GM23248 (cell line): ENCODE measurements at regions not wholly inside any gene's neighbourhood (a gene's known extent, or its start where the extent isn't known, plus 50 kb on each side); places are given as distances from the start of the nearest gene placed in this dataset.

Source experiments
- DNase-seq: peaks from one replicate; pipeline ENCODE4 v3.0.0-alpha.2; 2015
- H2AFZ ChIP-seq: fragments of 200-600 bp; sonication (generic); 2 replicates; pipeline ENCODE4 v1.6.1; 2016; ENCODE audit warnings: antibody characterized with exemption
- H3F3A ChIP-seq: fragments of 200-600 bp; sonication (generic); 2 replicates; pipeline ENCODE4 v1.6.1; 2016; ENCODE audit warnings: mild to moderate bottlenecking, antibody characterized with exemption, mixed run types; ENCODE audit not compliant: insufficient read depth
- H3K27ac ChIP-seq: fragments of 200-600 bp; sonication (generic); 2 replicates; pipeline ENCODE4 v1.5.1; 2016; ENCODE audit warnings: mild to moderate bottlenecking
- H3K27me3 ChIP-seq: fragments of 200-600 bp; sonication (generic); replicated peaks from 2 replicates; pipeline ENCODE4 v1.6.1; 2016; ENCODE audit warnings: mild to moderate bottlenecking; ENCODE audit not compliant: insufficient read depth
- H3K36me3 ChIP-seq: fragments of 200-600 bp; sonication (generic); 2 replicates; pipeline ENCODE4 v1.6.1; 2016; ENCODE audit warnings: low read depth, mild to moderate bottlenecking
- H3K4me1 ChIP-seq: fragments of 200-600 bp; sonication (generic); 2 replicates; pipeline ENCODE4 v1.6.1; 2016; ENCODE audit warnings: mild to moderate bottlenecking; ENCODE audit not compliant: insufficient read depth
- H3K4me2 ChIP-seq: fragments of 200-600 bp; sonication (generic); one replicate; pipeline ENCODE4 v1.6.1; 2016; ENCODE audit warnings: mild to moderate bottlenecking; ENCODE audit not compliant: unreplicated experiment
- H3K4me3 ChIP-seq: fragments of 200-600 bp; sonication (generic); 2 replicates; pipeline ENCODE4 v1.5.1; 2016; ENCODE audit warnings: mild to moderate bottlenecking
- H3K79me2 ChIP-seq: fragments of 200-600 bp; sonication (generic); 2 replicates; pipeline ENCODE4 v1.6.1; 2016; ENCODE audit warnings: mild to moderate bottlenecking; ENCODE audit not compliant: insufficient read depth
- H3K9ac ChIP-seq: fragments of 200-600 bp; sonication (generic); 2 replicates; pipeline ENCODE4 v1.6.1; 2016; ENCODE audit warnings: mild to moderate bottlenecking
- H3K9me2 ChIP-seq: fragments of 200-600 bp; sonication (generic); 2 replicates; pipeline ENCODE4 v1.6.1; 2016; ENCODE audit warnings: mixed run types, mild to moderate bottlenecking, moderate library complexity; ENCODE audit not compliant: insufficient read depth
- H3K9me3 ChIP-seq: fragments of 200-600 bp; sonication (generic); one replicate; pipeline ENCODE4 v1.6.1; 2017; ENCODE audit warnings: low read depth
- H4K20me1 ChIP-seq: fragments of 200-600 bp; sonication (generic); 2 replicates; pipeline ENCODE4 v1.6.0; 2016; ENCODE audit not compliant: insufficient read depth
- EZH2 ChIP-seq: fragments of 200-600 bp; sonication (generic); IDR thresholded peaks from 2 replicates; pipeline ENCODE4 v1.6.1; 2018; ENCODE audit warnings: antibody characterized with exemption, mild to moderate bottlenecking; ENCODE audit not compliant: insufficient read depth, poor library complexity, severe bottlenecking
- EZH2phosphoT487 ChIP-seq: fragments of 200-600 bp; sonication (generic); IDR thresholded peaks from 2 replicates; pipeline ENCODE4 v1.6.1; 2018; ENCODE audit warnings: antibody characterized with exemption, moderate library complexity, mild to moderate bottlenecking, low read depth; ENCODE audit not compliant: insufficient read depth
- WGBS, 2 experiments: methylation state at CpG; one replicate each; pipeline ENCODE4 v1.1.6; 2015 to 2017; ENCODE audit warnings: low lambda C conversion rate in 2 of 2, low coverage in 1 of 2; ENCODE audit errors: missing lambda C conversion rate in 2 of 2; 5-methylcytosine and 5-hydroxymethylcytosine counted together
- in situ Hi-C: fragments of 300-500 bp; cut with MboI; formaldehyde crosslinking; loops from 2 replicates; pipeline ENCODE4 v1.15.0; 2020

DNA sequence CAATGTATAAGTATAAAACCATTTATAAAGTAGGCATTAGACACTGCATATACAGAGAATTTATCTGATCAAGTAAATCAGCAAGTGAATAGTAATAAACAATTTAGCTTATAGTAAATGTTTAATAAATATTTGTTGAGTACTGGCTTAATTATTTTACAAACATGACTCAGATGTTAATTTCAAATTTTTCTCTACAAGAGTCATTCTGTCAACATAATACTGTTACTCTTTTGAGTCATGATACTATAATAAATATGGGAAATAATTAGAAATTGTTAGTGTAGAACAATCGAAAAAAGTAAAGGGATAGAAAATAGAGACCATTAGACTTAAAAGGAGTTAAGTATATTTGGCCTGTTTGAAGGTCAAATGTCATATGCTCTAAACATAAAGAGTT is 133.6 kb upstream of the MC4R start:
- Histone ChIP-seq H3F3A (no peaks in the 10 kb centered on the region), H3K36me3 (no peaks in the 10 kb centered on the region), H3K9me2 (no peaks in the 10 kb centered on the region), H2AFZ (no peak overlapping the region), H3K4me1 (peaks cover 15% of the 10 kb centered on the region), H3K79me2 (no peaks in the 10 kb centered on the region), H3K9ac (no peak overlapping the region), H3K27ac (no peak overlapping the region), H3K4me3 (no peak overlapping the region), H3K4me2 (no peak overlapping the region), H3K9me3 (no peaks in the 10 kb centered on the region), H4K20me1 (no peaks in the 10 kb centered on the region), H3K27me3 (no peaks in the 10 kb centered on the region)
- in situ Hi-C loops = no loop called here
- TF ChIP-seq EZH2phosphoT487 (no peak), EZH2 (no peak)
- WGBS, 2 experiments = 67 to 92% methylated on average over 1 of the region's 1 CpG
- no peak for DNase-seq

DNA sequence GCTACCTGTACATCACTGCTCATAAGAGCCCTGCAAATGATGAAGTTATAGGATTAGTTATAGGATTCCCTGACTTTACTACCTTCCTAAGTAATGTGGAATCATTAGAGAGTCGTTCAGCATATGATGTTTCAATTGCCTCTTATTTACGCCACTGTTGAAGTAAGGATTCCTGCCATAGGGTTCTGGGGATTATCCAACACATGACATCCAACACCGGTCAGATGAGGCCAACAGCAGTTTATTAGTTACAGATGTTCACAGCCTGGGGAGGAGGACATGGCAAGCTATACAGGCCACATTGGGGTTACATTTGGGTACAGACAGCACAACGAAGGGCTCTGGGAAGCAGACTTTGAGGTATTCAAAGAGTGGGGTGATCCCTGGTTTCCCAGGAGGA is 134.1 kb upstream of the MC4R start:
- Histone ChIP-seq H4K20me1 (no peaks in the 10 kb centered on the region), H3K27ac (no peak overlapping the region), H3K9me2 (no peaks in the 10 kb centered on the region), H3K27me3 (no peaks in the 10 kb centered on the region), H3K79me2 (no peaks in the 10 kb centered on the region), H3K36me3 (no peaks in the 10 kb centered on the region), H3K9me3 (no peaks in the 10 kb centered on the region), H3K4me3 (no peak overlapping the region), H3K9ac (no peak overlapping the region), H3F3A (no peaks in the 10 kb centered on the region), H3K4me1 (peaks cover 10% of the 10 kb centered on the region; the same call in 1 of the 2 replicates), H2AFZ (no peak overlapping the region), H3K4me2 (no peak overlapping the region)
- peak; percentile 42 for DNase-seq
- in situ Hi-C loops = no loop called here
- 28 to 31% methylated on average over 4 of the region's 4 CpGs for WGBS, 2 experiments
- TF ChIP-seq EZH2phosphoT487 (no peak), EZH2 (no peak)

DNA sequence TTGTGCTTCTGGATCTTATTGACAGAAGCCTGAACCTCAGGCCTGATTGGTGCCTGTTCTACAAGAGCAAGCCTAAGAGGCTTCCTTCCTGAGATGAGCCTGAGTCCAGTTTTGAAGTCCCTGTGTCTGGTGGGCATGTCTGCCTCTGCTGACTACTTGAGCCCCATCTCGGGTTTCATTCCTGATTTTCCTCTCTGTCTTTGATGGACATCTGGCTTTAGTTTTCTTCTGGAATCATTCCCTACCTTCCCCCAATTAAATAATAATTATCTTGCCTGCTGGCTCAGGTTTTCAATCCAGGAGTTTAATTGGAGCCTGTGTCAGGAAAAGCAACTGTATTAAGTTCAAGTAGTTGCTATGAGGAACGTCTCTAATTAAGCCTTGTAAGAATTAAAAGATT is 135.5 kb upstream of the MC4R start:
- Histone ChIP-seq H3F3A (no peaks in the 10 kb centered on the region), H2AFZ (no peak overlapping the region), H3K9me2 (no peaks in the 10 kb centered on the region), H3K4me2 (no peak overlapping the region), H3K9me3 (no peaks in the 10 kb centered on the region), H3K36me3 (no peaks in the 10 kb centered on the region), H3K27ac (no peak overlapping the region), H3K9ac (no peak overlapping the region), H3K4me3 (no peak overlapping the region), H3K27me3 (no peaks in the 10 kb centered on the region), H3K4me1 (peaks cover 10% of the 10 kb centered on the region; the same call in 1 of the 2 replicates), H4K20me1 (no peaks in the 10 kb centered on the region), H3K79me2 (no peaks in the 10 kb centered on the region)
- in situ Hi-C loops = no loop called here
- WGBS, 2 experiments = 33 to 42% methylated on average over 2 of the region's 2 CpGs
- no peak for DNase-seq
- no peak for TF ChIP-seq EZH2phosphoT487
- no peak for TF ChIP-seq EZH2

DNA sequence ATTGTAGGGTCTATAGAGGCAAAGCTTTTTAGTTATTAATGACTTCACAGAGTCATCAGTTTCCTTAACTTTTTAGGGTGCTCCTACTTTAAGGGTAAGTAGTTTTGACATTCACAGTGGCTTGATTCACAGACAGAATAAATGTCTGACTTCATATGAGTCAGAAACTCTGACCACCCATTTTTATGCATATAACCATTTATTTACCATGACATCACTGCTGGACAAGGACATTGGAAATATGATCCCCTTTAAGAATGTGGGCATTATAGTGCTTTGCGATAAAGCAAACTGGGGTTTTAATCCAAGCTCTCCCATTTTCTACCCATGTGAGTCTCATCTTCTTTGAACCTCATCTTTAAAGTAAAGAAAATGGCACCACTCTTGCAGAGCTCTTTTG is 162.0 kb upstream of the MC4R start:
- peak; percentile 58 for DNase-seq
- TF ChIP-seq EZH2phosphoT487 = no peak
- no peak for TF ChIP-seq EZH2
- Histone ChIP-seq H3K4me2 (no peak overlapping the region), H3K9ac (no peak overlapping the region), H4K20me1 (no peaks in the 10 kb centered on the region), H3K4me1 (peaks cover 11% of the 10 kb centered on the region), H2AFZ (no peak overlapping the region), H3K27ac (no peak overlapping the region), H3K27me3 (no peaks in the 10 kb centered on the region), H3K4me3 (no peak overlapping the region), H3K79me2 (no peaks in the 10 kb centered on the region), H3F3A (no peaks in the 10 kb centered on the region), H3K9me2 (no peaks in the 10 kb centered on the region), H3K36me3 (no peaks in the 10 kb centered on the region), H3K9me3 (no peaks in the 10 kb centered on the region)
- 85 to 92% methylated on average over 1 of the region's 1 CpG for WGBS, 2 experiments
- in situ Hi-C loops = no loop called here

DNA sequence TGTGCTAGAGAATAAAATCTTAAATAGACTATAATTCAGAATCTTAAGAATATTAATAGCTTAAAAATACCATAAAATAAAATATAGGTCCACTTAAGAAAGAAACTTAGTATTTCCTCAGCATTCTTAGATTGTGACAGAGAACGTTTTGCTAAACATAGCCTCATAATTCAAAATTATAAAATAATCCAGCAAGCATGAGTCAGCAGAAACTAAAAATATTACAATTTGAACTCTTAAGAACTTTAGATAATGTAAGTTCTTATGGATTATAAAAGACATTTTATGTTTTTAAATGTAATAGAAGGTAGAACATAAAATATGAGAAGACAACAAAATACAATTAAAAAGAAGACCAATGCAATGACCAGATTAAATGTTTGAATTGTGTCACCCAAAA is 164.5 kb upstream of the MC4R start:
- in situ Hi-C loops = no loop called here
- no peaks in the 10 kb centered on the region for H4K20me1 ChIP-seq
- H2AFZ ChIP-seq = no peak overlapping the region
- no peaks in the 10 kb centered on the region for H3K9me3 ChIP-seq
- WGBS, 2 experiments = 83% methylated on average over 1 of the region's 1 CpG
- H3K36me3 ChIP-seq = no peaks in the 10 kb centered on the region
- no peak for TF ChIP-seq EZH2phosphoT487
- TF ChIP-seq EZH2 = no peak
- H3K4me3 ChIP-seq = no peak overlapping the region
- no peaks in the 10 kb centered on the region for H3F3A ChIP-seq
- H3K9me2 ChIP-seq = no peaks in the 10 kb centered on the region
- no peaks in the 10 kb centered on the region for H3K79me2 ChIP-seq
- DNase-seq = no peak
- no peak overlapping the region for H3K27ac ChIP-seq
- no peak overlapping the region for H3K9ac ChIP-seq
- H3K4me1 ChIP-seq = peaks cover 11% of the 10 kb centered on the region
- no peaks in the 10 kb centered on the region for H3K27me3 ChIP-seq
- no peak overlapping the region for H3K4me2 ChIP-seq
